Panc1 (cell line): ENCODE measurements at regions not wholly inside any gene's neighbourhood (a gene's known extent, or its start where the extent isn't known, plus 50 kb on each side); places are given as distances from the start of the nearest gene placed in this dataset.

ENCODE experiments used
- POLR2AphosphoS5 ChIP-seq: IDR thresholded peaks from 2 replicates; pipeline ENCODE4 v1.6.1; 2012; ENCODE audit warnings: mild to moderate bottlenecking, low read depth, low read length, moderate library complexity
- REST ChIP-seq, 2 experiments: IDR thresholded peaks; 2 replicates each; pipeline ENCODE4 v1.6.1; 2011 to 2012; ENCODE audit warnings: low read depth in 2 of 2, control low read depth in 1 of 2, low read length in 1 of 2, mild to moderate bottlenecking in 1 of 2, moderate library complexity in 1 of 2; ENCODE audit not compliant: insufficient read depth in 1 of 2
- TF ChIP-seq, protein P1 (sequence below): fragments of 450-650 bp; IDR thresholded peaks from 2 replicates; pipeline ENCODE4 v1.5.1; 2017; ENCODE audit warnings: mild to moderate bottlenecking

DNA sequence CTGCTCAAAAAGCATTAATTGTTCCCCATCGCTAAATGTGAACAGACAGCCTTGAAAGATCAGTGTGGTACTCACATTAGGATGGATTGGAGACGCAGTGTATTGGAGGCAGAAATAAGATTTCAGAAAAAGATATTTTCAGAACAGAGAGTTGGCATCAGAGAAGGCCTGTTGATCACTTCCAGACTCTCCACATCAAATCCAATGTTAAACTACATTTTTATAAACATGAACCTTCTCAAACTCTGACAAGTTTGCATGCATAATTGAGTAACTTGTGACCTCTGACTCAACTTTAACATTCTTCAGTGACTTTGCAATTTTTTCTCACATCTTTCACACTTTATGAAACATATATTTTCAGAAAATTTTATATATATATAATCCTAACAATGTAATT, 919.6 kb upstream of the SEMA6A start:
- TF ChIP-seq, protein P1, sequence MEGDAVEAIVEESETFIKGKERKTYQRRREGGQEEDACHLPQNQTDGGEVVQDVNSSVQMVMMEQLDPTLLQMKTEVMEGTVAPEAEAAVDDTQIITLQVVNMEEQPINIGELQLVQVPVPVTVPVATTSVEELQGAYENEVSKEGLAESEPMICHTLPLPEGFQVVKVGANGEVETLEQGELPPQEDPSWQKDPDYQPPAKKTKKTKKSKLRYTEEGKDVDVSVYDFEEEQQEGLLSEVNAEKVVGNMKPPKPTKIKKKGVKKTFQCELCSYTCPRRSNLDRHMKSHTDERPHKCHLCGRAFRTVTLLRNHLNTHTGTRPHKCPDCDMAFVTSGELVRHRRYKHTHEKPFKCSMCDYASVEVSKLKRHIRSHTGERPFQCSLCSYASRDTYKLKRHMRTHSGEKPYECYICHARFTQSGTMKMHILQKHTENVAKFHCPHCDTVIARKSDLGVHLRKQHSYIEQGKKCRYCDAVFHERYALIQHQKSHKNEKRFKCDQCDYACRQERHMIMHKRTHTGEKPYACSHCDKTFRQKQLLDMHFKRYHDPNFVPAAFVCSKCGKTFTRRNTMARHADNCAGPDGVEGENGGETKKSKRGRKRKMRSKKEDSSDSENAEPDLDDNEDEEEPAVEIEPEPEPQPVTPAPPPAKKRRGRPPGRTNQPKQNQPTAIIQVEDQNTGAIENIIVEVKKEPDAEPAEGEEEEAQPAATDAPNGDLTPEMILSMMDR = no peak
- TF ChIP-seq REST (IDR thresholded peaks at IDR 0.05; ENCODE audit: insufficient read depth in 1 of 2, low read depth in 2 of 2, low read length in 1 of 2) (no peak), POLR2AphosphoS5 (no peak)
